ENCODE measurements at regions not wholly inside any gene's neighbourhood (a gene's known extent, or its start where the extent isn't known, plus 50 kb on each side); places are given as distances from the start of the nearest gene placed in this dataset.

- CTCF ChIA-PET = interaction anchor here (1.0 kb wide), 2 partner anchors 11 to 106 kb away, joined by 3 to 5 read pairs; no protein-coding TSS in a partner anchor
- DNase-seq (ENCODE audit: extremely low spot score) = no peak
- POLR2A ChIA-PET = no interaction called here
- TF ChIP-seq CTCF (IDR thresholded peaks at IDR 0.05; ENCODE audit: control extremely low read depth, extremely low read depth, low read depth, missing control alignments) = no peak
Measured at GRCh38 chr3:132237652-132238032, 79.6 kb upstream of the ACP3 start.

- no peak for DNase-seq (ENCODE audit: extremely low spot score)
- TF ChIP-seq CTCF (IDR thresholded peaks at IDR 0.05; ENCODE audit: control extremely low read depth, extremely low read depth, low read depth, missing control alignments) = no peak
- CTCF ChIA-PET = interaction anchor here (0.7 to 1.3 kb wide), 2 partner anchors 9 to 11 kb away, joined by 3 read pairs; no protein-coding TSS in a partner anchor
- POLR2A ChIA-PET = no interaction called here
Measured at GRCh38 chr3:132239587-132239986, 77.6 kb upstream of the ACP3 start.

- no peak for DNase-seq (ENCODE audit: extremely low spot score)
- ChIA-PET POLR2A (no interaction called here), CTCF (interaction anchor here (0.8 to 1.9 kb wide), 4 partner anchors 35 to 158 kb away, joined by 3 to 5 read pairs (median 4); no protein-coding TSS in a partner anchor)
- no peak for TF ChIP-seq CTCF (IDR thresholded peaks at IDR 0.05; ENCODE audit: control extremely low read depth, extremely low read depth, low read depth, missing control alignments)
Measured at GRCh38 chr3:132241776-132242514, 75.3 kb upstream of the ACP3 start.

GRCh38 chr3:132242790-132243189 lies 74.4 kb upstream of the ACP3 start:
- no peak for TF ChIP-seq CTCF (IDR thresholded peaks at IDR 0.05; ENCODE audit: control extremely low read depth, extremely low read depth, low read depth, missing control alignments)
- CTCF ChIA-PET = interaction anchor here (1.0 kb wide), 2 partner anchors 36 to 100 kb away, joined by 3 to 4 read pairs; no protein-coding TSS in a partner anchor
- POLR2A ChIA-PET = no interaction called here
- no peak for DNase-seq (ENCODE audit: extremely low spot score)

GRCh38 chr3:132245552-132246142 lies 71.6 kb upstream of the ACP3 start:
- no peak for DNase-seq (ENCODE audit: extremely low spot score)
- POLR2A ChIA-PET = no interaction called here
- no peak for TF ChIP-seq CTCF (IDR thresholded peaks at IDR 0.05; ENCODE audit: control extremely low read depth, extremely low read depth, low read depth, missing control alignments)
- CTCF ChIA-PET = interaction anchor here (1.5 to 2.0 kb wide), 3 partner anchors 14 to 151 kb away, joined by 4 to 6 read pairs (median 5); no protein-coding TSS in a partner anchor

- no peak for DNase-seq (ENCODE audit: extremely low spot score)
- ChIA-PET POLR2A (no interaction called here), CTCF (interaction anchor here (1.5 to 1.9 kb wide), 3 partner anchors 15 to 150 kb away, joined by 4 to 5 read pairs (median 4); no protein-coding TSS in a partner anchor)
- no peak for TF ChIP-seq CTCF (IDR thresholded peaks at IDR 0.05; ENCODE audit: control extremely low read depth, extremely low read depth, low read depth, missing control alignments)
Measured at GRCh38 chr3:132246212-132246611, 71.0 kb upstream of the ACP3 start.
